Inferior parietal cortex (tissue), 1 donor: ENCODE measurements at regions not wholly inside any gene's neighbourhood (a gene's known extent, or its start where the extent isn't known, plus 50 kb on each side); places are given as distances from the start of the nearest gene placed in this dataset.

Experiments used
- DNase-seq: peaks from one replicate; pipeline ENCODE4 v3.0.0-alpha.2; 2016; ENCODE audit errors: extremely low spot score

DNA sequence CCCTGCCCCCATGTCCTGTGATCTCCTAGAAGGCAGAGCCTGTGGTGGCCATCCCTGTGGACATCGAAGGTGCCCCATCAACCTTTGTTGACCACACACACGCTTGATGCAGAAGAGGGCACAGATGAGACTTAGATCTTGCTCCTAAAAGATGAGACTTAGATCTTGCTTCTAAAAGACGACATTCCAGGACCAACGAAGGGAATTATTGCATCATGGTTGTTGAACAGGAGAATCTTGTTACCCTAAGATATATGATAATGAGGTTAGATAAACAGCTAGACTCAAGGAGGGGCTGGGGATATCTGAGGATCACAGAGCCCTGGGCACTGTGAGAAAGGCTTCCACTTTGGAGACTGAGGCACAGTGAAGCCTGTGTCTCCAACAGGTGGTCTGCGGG, 91.1 kb upstream of the WSCD2 start:
- DNase-seq = no peak

DNA sequence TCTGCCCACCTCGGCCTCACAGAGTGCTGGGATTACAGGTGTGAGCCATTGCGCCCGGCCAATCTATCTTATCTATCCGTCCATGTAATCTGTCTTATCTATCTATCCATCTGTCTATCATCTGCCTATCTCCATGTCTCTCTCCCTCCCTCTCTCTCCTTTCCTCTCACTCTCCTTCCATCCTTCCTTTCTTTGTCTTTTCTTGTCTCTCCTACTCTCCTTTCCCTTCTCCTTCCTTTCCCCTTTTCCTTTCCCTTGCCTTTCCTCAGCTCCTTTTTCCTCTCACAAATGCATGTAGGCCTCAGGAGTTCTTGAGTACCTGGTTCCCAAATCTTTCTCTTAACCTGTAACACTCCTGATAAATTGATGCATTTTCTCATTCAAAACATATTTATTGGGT, 89.3 kb upstream of the WSCD2 start:
- DNase-seq = no peak

DNA sequence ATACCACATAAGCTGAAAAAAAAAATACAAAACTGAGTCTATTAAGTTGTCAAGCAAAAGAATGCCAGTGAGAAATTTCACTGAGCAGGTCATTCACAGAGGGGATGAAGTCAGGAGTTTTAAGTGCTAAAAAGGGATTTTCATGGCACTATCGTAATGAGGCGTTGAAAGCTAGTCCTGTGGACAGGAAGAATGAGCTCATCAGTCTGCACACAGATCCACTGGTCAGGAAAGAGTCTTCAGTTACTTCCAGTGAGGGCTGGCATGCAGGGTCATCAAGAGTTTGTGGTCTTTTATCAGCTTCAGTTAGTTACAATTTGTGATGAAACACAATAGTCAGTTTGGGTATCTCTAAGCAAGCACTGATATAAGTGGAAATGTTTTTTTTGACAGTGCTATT, 88.1 kb upstream of the WSCD2 start:
- no peak for DNase-seq

DNA sequence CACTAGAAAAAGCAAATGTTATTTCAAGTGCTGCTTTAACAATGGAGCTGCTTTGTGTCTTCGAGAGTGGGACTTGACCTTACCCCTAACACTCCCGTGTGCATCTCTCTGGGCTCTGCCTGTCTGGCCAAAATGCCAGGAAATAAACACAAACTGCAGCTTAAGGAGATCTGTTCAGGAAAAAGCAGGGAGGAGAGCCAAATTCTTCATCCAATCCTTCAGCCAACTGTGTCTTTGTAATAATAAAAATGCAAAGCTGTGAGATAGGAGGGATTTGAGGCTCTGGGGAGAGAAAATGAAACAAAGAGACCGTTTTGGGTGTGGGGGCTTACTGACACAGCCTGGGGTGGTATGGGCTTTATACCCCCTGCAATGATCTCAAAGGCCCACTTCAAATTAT, 85.8 kb upstream of the WSCD2 start:
- DNase-seq = no peak

DNA sequence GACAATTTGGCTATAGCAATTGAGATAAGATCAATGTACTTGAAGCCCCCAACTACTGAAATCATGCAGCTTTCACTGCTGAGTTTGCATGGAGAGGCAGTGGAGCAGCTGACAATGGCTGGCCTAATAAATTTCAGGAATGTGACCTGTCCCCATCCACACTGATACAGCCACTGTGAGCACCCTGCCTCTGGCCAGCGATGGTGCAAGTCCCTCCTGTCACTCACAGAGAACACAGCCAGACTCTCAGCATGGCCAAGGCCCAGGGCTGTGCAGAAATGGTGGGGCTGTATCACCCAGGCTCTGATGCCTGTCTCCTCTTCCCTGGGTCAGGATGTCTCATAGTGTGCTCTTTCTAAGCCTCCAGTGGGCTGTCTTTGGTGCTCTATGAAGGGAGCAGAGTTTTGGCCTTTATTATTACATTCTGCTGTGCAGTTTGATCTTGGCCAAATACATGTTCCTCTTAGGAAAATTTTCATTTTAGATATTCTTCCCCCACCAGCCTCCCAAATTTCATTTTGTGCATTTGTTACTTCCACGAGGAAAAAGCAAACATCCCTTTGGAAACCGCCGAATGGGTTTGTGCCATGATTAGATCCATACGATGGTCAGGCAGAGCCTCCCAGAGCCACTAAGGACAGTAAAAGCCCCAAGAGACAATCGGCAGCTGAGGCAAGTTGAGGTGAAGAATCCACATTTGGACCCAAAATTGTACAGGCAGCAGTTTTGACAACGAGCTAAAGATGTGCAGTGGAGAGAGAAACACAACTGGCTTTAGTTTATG, 85.1 kb upstream of the WSCD2 start:
- no peak for DNase-seq

DNA sequence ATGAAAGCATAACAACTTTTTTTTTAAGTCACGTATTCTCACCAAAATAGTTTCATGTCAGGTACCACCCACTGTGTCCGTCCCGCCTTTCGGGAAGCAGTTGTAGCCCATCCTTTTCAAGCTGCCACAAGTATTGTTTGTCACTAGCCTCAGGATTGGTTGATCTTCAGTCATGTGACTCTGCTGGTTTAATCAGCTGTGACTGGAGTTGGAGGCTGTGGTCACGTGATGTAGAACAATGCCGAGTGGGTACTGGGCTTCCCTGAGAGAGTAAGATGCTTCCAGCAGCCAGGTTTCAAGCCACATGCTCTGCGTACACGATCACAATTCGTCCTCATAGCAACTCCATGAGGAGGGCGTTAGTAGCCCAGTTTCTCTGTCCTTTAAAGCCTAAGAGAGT, 83.0 kb upstream of the WSCD2 start:
- DNase-seq = no peak

DNA sequence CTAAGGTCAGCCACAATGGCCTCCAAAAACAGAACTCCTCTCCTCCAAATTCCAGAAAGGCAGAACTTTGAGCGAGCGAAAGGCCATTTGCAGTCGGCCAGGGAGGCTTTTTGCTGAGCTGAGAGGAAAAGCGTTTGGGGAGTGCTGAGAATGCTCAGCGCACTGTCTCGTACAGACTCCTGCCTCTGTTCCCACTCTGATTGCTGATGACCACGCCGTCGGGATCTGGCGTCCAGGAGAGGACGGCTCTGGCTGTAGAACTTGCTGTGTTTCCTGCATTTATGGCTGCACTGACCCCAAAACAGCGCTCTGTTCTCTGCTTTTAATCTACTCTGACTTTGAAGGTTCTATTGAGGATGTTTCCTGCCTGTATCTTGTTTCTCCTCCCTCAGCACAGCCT, 82.4 kb upstream of the WSCD2 start:
- DNase-seq = no peak

DNA sequence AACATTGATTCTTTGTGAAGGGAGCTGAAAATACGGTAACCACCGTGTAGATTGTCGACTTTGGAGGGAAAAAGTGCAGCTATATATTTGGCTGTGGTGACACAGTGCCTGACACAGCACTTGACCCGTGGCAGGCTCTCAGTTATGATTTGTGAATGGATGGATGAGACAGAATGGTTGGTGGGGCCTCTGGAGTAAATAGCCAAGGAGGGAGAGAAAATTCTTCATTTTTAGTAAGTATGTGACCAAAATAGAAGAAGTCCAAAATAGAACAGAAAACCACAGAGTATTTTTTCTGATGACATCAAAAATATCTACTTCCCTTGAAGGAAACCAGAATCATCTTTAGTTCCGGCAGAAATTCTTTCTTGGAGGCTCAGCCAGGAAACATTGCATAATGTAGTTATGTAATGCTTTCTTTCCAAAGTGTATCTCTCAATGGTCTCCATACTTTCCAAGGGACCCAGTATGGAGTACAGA, 82.0 kb upstream of the WSCD2 start:
- DNase-seq = peak; percentile 47

DNA sequence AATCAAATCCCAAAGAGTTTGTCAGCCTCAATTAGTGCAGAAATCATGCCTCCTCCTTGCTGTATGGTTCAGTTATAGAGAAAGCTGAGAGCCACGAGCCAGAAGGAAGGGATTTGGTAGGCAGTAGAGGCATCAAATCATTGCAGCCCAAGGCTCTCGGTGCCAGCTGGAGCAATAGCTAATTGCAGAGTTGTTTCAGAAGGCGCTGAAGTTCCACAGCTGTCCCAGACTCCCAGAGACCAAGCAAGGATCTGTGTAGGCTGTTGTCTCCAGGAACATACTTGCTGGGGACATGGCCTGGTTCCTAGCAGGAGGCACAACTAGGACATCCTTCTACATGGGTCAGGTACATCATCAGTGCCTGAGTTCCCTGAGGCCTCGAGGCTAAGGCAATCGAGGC, 80.4 kb upstream of the WSCD2 start:
- DNase-seq = peak; percentile 18

DNA sequence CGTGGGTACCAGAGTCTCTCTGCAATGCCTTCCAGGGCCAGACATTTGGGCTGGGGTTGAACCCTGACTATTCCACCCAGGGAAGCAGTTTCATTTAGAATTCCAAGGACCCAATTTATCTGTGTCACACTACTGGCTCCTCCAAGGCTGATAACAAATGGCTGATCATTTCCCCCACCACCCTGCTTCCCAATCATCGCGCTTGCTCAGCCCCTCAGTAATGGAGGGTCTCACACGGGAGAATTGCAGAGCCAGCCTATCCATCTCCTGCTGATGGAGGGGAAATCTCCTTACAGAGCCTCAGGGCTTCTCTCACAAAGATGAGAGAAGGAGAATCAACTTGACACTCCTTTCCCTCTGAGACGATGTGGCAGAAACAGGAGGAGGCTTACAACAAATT, 78.4 kb upstream of the WSCD2 start:
- no peak for DNase-seq

DNA sequence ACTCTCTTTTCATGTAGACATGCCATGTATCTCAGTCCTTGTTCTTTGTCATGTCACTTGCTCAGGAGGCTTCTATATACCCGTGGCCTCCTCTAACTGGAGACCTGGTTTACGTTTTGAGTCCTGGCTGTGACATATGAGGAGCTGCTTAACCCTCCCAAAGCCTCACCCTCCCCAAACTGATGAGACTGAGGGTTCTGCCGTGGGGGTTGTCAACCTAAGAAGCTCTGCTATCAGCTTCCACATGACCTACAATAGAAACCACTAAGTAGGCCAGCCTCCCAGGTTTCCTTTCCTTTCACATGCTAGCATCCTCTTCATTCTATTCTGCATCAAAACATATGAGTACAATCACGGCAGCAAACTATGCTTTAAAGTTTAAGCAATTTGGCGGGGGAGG, 76.8 kb upstream of the WSCD2 start:
- no peak for DNase-seq

DNA sequence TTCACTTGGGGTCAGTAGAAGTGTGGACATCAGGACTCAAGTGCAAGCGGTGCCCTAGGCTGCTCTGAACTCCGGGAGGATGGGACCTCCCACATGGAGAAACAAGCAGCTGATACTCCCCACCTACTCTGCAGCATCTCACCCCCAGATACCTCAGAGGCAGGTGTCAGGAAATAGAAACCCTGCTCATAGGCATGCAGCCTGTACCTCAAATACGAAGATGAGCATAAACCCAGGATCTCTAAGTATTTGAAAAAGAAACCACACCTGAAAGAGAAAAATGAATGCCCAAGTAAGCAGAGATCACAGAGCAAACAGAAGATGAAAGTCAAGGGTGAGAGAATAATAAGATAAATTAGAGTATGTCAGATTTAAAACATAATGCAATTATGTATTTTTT, 75.6 kb upstream of the WSCD2 start:
- DNase-seq = no peak

DNA sequence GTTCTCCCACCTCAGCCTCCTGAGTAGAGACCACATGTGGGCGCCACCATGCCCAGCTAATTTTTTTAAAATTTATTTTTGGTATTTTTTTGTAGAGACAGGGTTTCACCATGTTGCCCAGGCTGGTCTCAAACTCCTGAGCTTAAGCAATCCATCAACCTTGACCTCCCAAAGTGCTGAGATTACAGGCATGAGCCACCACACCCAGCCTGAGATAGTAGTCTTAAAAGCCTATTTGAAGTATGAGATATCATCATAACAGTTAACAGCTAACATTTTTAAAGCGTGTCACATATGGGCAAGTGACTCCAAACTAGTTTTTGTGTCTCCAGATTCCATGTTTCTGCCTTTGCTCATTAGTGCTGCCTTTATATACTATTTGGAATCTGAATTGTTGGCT, 74.6 kb upstream of the WSCD2 start:
- no peak for DNase-seq

DNA sequence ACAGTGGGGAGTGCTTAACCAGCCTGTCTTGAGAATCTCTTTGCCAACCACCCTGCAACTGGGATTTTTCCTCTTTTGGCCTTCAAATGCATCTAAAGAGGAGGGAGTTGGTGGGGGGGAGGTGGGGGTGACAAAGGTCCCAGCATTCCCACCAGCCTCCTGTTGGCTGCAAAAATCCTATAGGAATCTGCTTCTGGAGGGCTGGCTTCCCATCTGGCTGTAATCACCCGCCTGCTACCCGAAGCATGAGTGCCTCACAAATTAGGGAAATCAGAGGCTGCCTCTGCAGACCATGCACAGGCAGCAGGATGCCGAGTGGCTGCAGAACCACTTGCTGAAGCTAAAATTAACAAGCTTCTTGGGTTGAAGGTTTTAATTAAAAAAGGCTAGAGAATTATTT, 73.9 kb upstream of the WSCD2 start:
- DNase-seq = no peak

DNA sequence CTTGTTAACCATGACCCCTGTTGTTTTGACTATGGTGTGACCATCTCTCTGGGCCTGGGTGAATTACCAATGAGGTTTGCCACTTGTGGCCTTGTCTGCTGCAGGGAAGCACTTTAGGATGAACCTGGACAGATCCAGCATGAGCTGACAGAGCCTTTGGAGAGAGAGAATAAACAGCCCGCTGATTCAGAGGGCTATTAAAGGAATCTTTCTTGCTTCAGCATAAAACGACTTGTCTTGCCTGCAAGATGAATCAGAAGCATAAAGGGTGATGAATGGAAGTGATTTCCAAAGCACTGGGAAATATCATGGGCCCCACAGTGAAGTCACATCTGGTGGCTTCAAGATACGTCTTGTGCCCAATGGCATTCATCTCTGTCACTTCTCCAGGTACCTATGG, 69.0 kb upstream of the WSCD2 start:
- peak; percentile 17 for DNase-seq

DNA sequence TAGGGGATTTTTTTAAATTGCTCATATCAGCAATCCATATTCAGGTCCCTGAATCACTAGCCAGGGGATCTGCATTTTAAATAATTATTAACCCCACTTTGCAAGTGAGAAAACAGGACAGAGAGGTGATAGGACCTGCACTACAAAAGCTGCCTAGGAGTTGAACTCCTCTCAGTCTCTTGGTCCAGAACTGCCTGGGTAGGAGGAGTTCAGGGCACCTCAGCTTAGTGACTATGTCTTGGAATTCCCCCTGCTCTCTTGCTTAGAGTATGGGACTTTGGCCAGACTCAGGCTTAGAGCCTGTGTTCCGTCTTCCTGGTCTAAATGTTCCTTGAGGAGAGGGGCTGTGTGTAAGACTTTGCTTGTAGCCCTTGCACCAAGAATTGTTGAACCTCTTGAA, 68.2 kb upstream of the WSCD2 start:
- no peak for DNase-seq

DNA sequence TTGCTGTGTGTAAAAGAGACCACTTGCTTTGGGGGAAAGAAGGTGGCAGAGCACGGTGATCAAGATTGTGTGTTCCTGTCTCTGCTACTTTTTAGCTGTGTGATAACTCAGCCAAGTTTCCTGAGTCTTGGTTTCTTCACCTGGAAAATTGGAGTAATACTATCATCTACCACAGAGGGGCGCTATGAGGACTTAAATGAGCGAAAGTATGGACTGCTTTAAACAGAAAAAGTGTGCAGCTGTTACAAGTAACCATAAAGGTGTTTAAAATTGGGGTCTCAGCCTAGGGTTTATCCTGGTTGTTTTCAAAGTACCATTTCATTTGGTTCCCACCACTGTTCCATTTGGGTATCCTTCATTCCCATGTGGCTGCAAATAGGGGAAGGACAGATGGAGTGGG, 65.9 kb upstream of the WSCD2 start:
- DNase-seq = peak; percentile 24

DNA sequence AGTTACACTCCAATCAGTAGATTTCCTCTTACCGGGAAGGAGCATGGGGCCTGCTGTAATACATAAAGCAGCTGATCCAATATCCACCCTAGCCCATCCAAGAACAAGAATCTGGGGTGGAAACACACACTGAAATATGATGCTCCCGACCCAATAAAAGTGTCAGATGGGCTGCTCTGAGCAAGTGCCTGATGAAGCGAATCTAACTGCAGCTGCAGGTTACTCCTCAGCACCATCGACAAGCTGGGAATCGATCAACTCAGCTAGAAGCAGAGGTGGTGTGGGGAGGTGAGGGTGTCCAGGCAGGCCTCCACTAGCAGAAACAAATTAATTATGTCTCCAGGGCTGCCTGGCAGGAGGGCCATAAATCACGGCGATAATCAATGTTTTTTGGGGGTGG, 64.0 kb upstream of the WSCD2 start:
- no peak for DNase-seq

DNA sequence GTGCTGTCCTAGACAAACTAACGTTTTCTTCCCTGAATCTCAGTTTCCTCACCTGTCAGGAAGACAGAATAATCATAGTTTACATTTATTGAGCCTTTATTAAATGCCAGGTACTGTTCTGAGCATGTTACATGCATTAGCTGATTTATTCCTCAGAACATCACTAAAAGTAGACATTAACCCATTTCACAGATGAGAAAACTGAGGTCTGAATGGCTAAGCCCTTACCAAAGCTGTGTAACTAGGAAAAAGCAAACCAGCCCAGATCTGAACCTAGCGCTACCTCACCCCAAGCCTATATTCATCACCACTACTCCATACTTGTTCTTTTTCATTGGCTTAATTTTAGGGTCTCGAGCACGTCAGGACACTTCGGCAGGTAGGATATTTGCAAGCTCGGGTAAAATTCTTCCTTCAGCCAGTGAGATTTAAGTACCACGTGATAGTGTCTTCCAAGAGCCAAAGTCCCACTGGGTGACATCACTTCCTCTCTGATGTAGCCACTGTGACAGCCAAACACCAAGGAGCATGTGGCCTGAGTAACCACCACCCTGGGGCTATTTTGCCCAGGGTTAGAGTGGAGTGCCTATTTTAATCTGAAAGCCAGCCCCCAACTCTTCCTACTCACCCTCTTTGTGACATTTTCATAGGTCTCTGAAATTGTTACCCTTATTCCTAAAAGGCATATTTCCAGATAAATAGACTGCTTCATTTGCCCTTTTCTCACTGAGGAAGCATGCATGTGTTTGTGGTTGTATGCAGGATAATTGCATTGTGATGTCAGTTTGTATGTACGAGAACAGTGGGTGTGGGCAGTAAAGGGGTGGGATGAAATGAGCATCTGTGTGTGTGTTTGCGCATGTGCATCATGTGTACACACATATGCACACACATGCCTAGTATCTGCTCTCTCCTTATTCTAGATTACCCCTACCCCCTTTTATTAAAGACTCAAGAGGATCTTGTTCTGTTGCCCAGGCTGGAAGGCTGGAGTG, 62.2 kb upstream of the WSCD2 start:
- no peak for DNase-seq

DNA sequence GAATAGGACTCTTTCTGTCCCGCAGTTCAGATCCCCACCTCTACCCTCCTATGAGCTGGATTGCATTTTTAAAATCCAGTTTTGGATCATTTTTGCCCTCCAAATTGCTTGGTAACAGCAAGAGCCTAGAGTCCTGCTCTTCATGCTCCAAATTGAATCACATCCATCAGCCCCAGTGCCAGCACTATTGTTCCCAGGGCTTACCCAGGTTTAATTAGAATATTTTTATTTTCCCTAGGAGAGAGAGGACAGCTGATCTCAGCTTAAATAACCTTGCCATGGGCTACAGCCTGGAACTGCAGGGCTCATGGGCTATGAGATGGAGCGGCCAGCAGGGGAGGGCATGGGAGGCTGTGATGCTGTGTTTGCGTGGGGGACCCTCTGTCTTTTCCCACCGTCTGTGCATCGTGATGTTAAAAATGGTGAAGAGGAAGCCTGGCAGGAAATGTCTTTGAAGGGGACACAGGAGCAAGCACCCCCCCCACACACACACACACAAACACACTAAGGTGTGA, 59.4 kb upstream of the WSCD2 start:
- no peak for DNase-seq

DNA sequence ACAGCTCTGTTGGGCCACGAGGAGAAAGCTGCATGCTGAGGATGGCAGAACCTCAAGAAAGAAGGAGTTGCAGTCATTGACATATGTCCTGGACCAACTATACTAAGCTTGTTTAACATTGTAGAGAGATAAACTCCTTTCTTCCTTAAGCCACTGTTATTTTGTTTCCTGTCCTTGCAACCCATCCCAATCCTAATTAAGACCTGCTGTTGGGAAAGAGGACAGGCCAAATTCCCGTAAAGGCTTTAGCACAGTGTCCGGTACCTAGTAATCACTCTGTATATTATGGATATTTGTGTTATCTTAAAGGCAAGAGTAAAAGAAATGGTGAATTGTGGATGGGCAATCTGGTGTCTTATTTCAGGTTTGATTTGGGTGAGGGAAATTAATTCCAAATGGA, 53.5 kb upstream of the WSCD2 start:
- no peak for DNase-seq

DNA sequence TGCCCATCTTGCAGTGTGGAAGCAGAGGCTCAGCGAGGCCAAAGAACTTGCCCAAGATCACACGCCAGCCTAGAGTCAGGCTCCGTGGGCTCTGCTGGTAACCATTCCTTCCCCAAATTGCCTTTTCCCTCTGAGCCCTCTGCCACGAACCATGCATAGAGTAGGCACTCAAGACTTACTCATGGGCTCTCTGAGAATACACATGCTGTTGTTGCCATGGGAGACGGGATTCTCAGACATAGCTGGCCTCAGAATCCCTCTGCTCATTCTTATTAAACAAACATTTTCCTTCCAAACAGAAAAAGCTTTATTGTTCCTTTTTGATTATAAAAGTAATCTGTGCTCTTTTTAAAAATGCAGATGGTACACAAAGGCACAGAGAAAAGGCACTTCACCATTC, 52.5 kb upstream of the WSCD2 start:
- DNase-seq = no peak

DNA sequence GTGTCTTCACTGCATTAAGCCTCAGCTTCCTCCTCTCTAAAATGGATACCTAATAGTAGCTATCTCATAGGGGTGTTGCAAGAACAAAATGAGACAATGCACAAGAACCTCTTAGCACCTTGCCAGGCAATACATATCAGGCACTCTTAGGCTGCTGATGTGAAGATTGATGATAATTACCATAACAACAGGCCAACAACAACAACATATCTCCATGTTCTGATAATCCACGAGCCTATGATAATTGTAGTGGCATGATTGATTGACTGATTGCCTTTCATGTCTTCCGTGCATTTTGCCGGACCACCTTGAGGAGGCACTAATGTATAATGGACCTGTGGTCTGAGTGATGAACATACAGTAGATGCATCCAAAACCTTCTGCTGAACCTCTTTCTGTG, 50.7 kb upstream of the WSCD2 start:
- no peak for DNase-seq
